ENCODE measurements at regions not wholly inside any gene's neighbourhood (a gene's known extent, or its start where the extent isn't known, plus 50 kb on each side); places are given as distances from the start of the nearest gene placed in this dataset.

DNA sequence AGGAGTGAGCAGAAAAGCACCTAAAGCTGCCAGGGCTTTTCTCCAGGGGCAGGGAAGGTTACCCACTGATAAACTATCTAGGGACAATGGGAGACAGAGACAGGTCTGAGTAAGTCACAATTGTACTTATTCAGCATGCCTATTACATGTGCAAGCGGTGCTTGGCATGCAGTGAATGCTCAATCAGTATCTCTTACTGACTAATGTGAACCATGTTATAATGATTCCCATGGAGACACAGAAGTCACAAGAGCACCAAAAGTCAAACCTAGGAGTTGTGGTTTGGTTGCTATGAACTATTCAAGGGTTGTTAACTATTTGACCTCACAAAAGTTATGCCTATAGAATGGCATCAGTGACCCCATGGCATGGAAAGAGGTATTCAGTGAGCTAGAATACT, 50.0 kb upstream of the RASGRP1 start:
- TF ChIP-seq CTCF (IDR thresholded peaks at IDR 0.05; ENCODE audit: insufficient read depth, low read depth, low read length) (no peak), EZH2 (IDR thresholded peaks at IDR 0.05; ENCODE audit: insufficient read depth, low read length) (no peak)
